ENCODE measurements at regions not wholly inside any gene's neighbourhood (a gene's known extent, or its start where the extent isn't known, plus 50 kb on each side); places are given as distances from the start of the nearest gene placed in this dataset.
"Not testable (repeated sequence)": the region's sequence is repeated elsewhere in the genome, so short reads cannot be mapped to it uniquely, and the experiment has no call there.

DNA sequence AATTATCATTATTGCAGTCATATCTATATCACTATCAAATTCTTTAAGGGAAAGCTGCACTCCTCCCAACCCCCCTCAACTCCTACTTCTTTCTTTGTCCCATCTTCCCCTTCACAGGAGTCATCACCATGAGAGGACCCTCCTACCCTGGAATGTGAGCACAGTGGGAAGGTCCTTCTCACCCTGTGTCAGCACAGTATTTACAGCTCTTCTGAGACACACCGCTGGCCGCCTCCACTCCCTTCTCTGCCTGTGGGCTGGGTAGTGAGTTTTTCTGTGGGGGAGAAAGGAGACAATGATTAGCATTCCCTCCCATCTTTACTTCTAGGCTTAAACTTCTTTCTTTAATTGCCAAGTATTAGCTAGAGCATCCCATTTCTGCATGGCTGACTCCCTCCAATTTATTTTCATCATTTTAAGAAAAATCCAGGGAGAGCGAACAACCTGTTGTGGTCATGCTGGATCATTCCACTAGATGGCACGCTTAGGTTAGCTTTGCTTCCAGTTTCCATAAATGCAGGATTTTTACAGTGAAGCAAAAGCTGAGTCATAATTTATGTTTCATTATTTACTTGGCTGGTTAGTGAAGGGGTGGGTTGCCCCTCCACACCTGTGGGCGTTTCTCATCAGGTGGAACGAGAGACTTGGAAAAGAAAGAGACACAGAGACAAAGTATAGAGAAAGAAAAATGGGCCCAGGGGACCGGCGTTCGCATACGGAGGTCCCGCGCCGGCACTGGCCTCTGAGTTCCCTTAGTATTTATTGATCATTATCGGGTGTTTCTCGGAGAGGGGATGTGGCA, 188.5 kb downstream of the ALX1 start:
- Histone ChIP-seq H3K36me3 (ENCODE audit: low read depth) (no peaks in the 10 kb centered on the region), H3K4me1 (replicated peaks; ENCODE audit: insufficient read depth) (peaks cover 27% of the 10 kb centered on the region), H2AFZ (peak overlapping the region; percentile 60; the same call in 1 of the 2 replicates), H3K9me3 (ENCODE audit: insufficient read depth, low read depth) (peaks cover 2% of the 10 kb centered on the region; the same call in 1 of the 2 replicates), H3K27me3 (ENCODE audit: insufficient read depth, low read depth) (no peaks in the 10 kb centered on the region), H3K4me3 (peak overlapping the region; percentile 43; the same call in 1 of the 2 replicates), H3K9me2 (ENCODE audit: insufficient read depth) (no peaks in the 10 kb centered on the region), H4K20me1 (ENCODE audit: insufficient read depth) (no peaks in the 10 kb centered on the region), H3F3A (ENCODE audit: insufficient read depth, low read depth) (no peaks in the 10 kb centered on the region), H3K4me2 (peak overlapping the region; percentile 65), H3K27ac (0 out of 2 replicates have a peak overlapping the region, but pooled peaks have one; percentile 1), H3K79me2 (ENCODE audit: low read depth) (no peaks in the 10 kb centered on the region)
- no TSS peak for BruUV-seq (replicated peaks)
- DNase-seq = peak; percentile 52 to 68
- no peak for TF ChIP-seq EZH2 (IDR thresholded peaks at IDR 0.05; ENCODE audit: low read depth)
- peak; percentile 87 for TF ChIP-seq CTCF (conservative IDR thresholded peaks at IDR 0.05)
- intact Hi-C loops (cut with micrococcal nuclease; ENCODE audit: unreplicated experiment) = loop anchor here (1.0 to 5.0 kb wide), 4 partner anchors 104 to 452 kb away; no protein-coding TSS in a partner anchor
- POLR2A ChIA-PET (ENCODE audit: unreplicated experiment) = no interaction called here
- CTCF ChIA-PET = interaction anchor here (0.8 to 1.3 kb wide), 2 partner anchors 392 to 452 kb away, joined by 3 read pairs; no protein-coding TSS in a partner anchor

DNA sequence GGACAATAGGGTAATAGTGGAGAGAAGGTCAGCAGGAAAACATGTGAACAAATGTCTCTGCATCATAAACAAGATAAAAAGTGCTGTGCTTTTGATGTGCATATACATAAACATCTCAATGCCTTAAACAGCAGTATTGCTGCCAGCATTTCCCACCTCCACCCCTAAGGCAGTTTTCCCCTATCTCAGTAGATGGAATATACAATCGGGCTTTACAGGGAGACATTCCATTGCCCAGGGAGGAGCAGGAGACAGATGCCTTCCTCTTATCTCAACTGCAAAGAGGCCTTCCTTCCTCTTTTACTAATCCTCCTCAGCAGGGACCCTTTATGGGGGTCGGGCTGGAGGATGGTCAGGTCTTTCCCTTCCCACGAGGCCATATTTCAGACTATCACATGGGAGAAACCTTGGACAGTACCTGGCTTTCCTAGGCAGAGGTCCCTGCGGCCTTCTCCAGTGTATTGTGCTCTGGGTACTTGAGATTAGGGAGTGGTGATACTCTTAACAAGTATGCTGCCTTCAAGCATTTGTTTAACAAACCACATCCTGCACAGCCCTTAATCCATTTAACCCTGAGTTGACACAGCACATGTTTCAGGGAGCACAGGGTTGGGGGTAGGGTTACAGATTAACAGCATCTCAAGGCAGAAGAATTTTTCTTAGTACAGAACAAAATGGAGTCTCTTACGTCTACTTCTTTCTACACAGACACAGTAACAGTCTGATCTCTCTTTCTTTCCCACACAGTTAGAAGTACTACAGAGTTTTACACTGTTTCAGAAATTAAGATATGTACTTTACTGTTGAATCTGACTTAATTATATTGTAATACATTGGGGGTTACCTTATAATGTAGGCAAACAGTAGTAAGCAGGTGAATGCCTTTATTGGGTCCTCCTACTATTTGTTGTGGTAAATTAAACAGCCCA, 189.4 kb downstream of the ALX1 start:
- POLR2A ChIA-PET (ENCODE audit: unreplicated experiment) = not testable (repeated sequence)

GRCh38 chr12:85475277-85475676, 195.3 kb downstream of the ALX1 start:
- DNase-seq; H3K27ac ChIP-seq; H3K4me1 ChIP-seq (replicated peaks; ENCODE audit: insufficient read depth); H3K9me3 ChIP-seq (ENCODE audit: insufficient read depth, low read depth); H2AFZ ChIP-seq; H3K36me3 ChIP-seq (ENCODE audit: low read depth); H3K9me2 ChIP-seq (ENCODE audit: insufficient read depth); intact Hi-C loops (cut with micrococcal nuclease; ENCODE audit: unreplicated experiment); BruUV-seq (replicated peaks); H3K4me3 ChIP-seq; H4K20me1 ChIP-seq (ENCODE audit: insufficient read depth); H3K4me2 ChIP-seq; H3K27me3 ChIP-seq (ENCODE audit: insufficient read depth, low read depth); POLR2A ChIA-PET (ENCODE audit: unreplicated experiment); H3F3A ChIP-seq (ENCODE audit: insufficient read depth, low read depth); H3K79me2 ChIP-seq (ENCODE audit: low read depth): not testable (repeated sequence)
- CTCF ChIA-PET = interaction anchor here (0.6 kb wide), 1 partner anchor 392 kb away, joined by 3 read pairs; no protein-coding TSS in a partner anchor

More for the DNA sequence above, 189.4 kb downstream of the ALX1 start:
- H3K79me2 ChIP-seq (ENCODE audit: low read depth); H4K20me1 ChIP-seq (ENCODE audit: insufficient read depth); H3K27me3 ChIP-seq (ENCODE audit: insufficient read depth, low read depth); H3K36me3 ChIP-seq (ENCODE audit: low read depth); H3K9me3 ChIP-seq (ENCODE audit: insufficient read depth, low read depth); H3F3A ChIP-seq (ENCODE audit: insufficient read depth, low read depth); H3K9me2 ChIP-seq (ENCODE audit: insufficient read depth); BruUV-seq (replicated peaks): not testable (repeated sequence)
- peak overlapping the region; percentile 65 for H3K4me2 ChIP-seq
- 0 out of 2 replicates have a peak overlapping the region, but pooled peaks have one; percentile 1 for H3K27ac ChIP-seq
- DNase-seq = peak; percentile 26 to 53
- CTCF ChIA-PET = interaction anchor here (0.6 to 1.3 kb wide), 2 partner anchors 390 to 393 kb away, joined by 3 to 6 read pairs; no protein-coding TSS in a partner anchor
- H3K4me1 ChIP-seq (replicated peaks; ENCODE audit: insufficient read depth) = peaks cover 27% of the 10 kb centered on the region
- peak overlapping the region; percentile 60 for H2AFZ ChIP-seq
- peak overlapping the region; percentile 43; the same call in 1 of the 2 replicates for H3K4me3 ChIP-seq
- intact Hi-C loops (cut with micrococcal nuclease; ENCODE audit: unreplicated experiment) = loop anchor here (2.0 to 5.0 kb wide), 3 partner anchors 103 to 451 kb away; no protein-coding TSS in a partner anchor

Measured in PC-9 (cell line).